GM19193 (cell line): ENCODE measurements at regions not wholly inside any gene's neighbourhood (a gene's known extent, or its start where the extent isn't known, plus 50 kb on each side); places are given as distances from the start of the nearest gene placed in this dataset.

Experiments used
- POLR2A ChIP-seq: IDR thresholded peaks from 4 replicates; pipeline ENCODE4 v1.6.1; 2011; ENCODE audit not compliant: insufficient read depth, insufficient read length; ENCODE audit errors: extremely low read depth

DNA sequence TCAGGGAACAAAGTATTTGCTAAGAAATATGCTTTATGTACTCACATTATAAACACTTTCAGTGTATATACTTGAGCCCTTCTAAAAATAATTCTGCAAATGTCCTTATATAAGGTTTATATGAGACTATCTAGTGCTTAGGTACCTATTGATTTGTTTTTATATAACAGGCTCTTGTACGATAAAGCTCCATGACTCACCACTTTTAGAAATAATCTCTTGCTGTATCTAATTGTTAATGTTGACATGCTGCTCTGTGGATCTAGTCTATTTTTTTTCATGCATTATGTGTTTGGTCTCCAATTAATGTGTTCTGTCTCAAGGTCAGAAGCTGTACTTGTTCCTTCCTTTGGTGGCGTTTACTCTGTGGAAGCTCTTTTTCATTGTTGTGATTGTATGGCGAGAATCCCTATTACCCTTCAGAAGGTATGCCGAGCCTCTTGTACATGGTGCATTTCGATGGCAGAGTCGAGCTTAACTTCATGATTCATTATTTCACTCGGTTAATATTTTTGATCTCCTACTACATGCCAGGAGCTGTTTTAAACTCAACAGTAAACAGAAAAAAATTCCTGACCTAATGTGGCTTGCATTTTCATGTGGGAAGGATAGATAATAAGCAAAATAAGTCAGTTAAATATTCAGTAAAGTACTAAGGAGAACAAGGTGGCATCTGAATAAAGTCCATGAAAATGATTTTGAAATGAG, 361.6 kb downstream of the COG6 start:
- TF ChIP-seq POLR2A: no peak

DNA sequence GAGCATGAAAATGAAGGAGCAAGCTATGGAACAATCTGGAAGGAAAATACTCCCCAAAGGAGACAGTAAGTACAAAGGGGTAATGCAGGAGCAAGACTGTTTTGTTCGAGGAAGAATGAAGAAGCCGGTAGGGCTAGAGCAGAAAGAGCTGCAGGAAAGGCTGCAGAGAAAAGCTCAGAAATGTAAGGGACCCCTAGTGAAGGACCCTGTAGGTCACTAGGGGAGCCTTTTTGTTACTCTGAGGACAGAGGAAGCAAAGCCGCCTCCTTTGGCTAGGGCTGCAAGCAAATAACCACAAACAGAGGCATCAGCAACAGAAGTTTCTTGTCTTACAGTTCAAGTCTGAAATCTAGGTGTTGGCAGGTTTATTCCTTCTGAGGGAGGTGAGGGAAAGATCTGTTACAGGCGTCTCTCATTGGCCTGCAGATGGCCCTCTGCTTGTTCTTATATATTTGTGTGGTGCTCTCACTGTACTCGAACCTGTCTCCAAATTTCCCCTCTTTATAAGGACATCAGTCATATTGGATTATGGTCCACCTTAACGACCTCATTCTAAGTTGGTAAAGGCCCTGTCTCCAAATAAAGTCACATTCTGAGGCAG, 362.3 kb downstream of the COG6 start:
- TF ChIP-seq POLR2A: no peak

GRCh38 chr13:40023595-40024203, 368.2 kb downstream of the COG6 start:
- TF ChIP-seq POLR2A: no peak

DNA sequence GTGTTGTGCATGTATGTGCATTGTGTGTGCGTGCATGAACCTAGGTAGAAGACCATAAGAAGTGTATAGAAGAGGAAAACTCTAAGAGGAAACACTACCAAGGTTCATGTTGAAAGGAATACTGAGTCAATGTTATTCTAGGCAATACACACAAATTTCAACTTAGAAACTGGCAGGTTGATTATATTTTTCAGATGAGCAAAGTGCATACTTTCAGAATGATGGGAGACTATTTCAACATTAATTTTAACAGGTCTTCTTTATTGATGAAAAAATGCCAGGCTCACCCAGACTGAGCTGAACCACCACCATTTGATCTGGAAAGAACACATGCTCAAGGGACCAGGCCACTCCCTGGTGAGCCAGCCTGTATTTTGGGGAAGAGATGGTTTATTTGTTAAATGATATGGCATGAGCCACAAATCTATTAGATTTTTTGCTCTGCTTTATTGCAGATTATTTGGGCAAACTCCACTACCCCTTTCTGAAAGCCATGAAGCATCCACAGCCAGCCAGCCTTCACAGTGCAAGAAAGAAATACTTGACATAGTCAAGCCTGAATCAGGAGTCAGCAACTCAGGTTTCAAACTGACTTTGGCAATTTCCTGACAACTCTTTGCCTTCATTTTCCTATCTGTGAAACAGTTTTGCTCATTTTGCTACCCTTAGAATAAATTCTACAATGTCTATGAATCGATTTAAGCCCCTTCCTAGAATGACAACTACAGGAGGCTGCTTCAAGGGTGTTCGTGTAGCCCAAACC, 368.9 kb downstream of the COG6 start:
- no peak for TF ChIP-seq POLR2A

DNA sequence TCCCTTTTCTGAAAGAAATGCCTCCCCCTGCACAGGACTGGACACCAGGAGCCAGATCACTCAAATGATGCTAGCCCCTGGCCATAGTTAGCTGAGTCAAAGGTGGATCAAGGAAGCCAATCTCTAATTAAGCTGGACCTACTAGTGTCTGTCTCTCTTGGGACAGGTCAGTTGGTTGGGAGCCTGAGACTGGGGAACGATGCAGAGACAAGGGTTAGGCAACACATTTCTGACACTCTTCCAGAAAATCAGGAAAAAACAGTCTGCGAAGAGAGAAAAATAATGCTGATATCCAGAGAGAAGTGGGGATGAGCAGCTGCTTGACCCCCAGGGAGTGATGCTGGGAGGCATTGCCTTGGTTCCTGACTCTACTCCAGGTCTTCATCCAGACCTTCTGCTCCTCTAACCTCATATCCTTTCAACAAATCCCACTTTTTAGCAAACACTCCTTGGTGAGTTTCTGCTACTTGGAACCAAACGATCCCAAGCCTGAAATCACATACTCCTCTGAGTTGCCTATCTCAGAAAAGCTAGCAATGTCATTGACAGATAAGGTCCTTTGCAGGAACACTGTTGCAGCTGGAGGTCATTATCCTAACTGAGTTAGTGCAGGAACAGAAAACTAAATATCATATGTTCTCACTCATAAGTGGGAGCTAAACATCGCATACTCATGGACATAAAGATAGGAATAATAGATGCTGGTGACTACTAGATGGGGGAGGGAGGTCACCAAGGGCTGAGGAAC, 369.7 kb downstream of the COG6 start:
- no peak for TF ChIP-seq POLR2A

DNA sequence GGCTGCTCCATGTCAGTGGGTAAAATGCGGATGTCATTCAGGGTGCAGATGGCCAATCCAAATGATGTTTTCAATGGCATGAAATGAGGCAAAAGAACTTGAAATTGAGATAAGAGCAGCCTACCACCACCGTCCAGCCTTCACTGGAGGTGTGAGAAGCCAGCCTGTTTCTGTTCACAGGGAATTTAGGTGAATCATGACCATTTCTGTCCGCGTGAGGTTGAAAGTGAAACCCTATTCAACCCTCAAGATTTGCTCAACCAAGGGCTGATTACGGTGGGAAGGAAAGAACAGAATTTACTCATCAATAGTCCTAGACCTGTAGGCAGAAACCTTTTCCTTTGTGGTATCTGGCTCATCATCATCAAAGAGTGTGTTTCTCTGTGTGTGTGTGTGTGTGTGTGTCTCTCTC, 370.7 kb downstream of the COG6 start:
- TF ChIP-seq POLR2A: no peak

- TF ChIP-seq POLR2A: no peak
Measured at GRCh38 chr13:40026741-40027140, 371.3 kb downstream of the COG6 start.

DNA sequence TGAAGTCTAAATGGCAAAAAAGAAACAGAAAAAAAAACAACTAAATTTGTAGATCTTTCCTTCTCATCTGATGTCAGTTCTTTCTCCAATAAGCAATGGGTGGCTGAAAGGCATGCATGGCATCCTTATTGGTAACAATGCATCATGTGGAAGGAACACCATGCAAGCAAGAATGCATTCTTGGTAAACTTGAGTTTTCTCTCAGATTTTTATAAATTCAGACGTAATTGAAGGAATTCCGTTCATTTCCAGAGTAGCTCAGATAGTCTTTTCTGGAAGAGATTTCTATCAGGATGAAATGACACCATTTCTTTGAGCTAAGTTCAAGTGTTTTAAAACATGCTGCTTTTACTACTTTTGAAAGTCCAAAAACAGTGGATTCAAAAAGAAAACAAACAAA, 373.0 kb downstream of the COG6 start:
- TF ChIP-seq POLR2A: no peak

- TF ChIP-seq POLR2A: no peak
Measured at GRCh38 chr13:40031031-40031430, 375.6 kb downstream of the COG6 start.

DNA sequence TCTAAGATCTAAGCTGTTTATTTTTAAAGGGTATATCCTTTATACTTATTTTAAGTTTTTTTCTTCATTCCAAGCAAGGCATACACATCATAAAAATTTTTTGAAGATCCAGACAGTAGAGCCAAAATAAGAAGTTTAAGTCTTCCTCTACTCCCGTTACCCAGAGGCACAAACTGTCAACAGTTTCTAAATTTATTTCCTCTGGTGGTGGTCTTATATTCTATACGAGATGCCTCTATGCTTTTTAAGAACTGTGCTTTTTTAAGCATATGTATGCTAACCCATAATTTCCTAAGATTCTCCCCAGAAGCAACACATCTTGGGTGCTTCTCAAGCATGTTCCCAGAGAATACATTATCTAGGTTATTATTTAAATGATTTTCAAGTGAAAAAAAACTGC, 383.6 kb downstream of the COG6 start:
- no peak for TF ChIP-seq POLR2A

DNA sequence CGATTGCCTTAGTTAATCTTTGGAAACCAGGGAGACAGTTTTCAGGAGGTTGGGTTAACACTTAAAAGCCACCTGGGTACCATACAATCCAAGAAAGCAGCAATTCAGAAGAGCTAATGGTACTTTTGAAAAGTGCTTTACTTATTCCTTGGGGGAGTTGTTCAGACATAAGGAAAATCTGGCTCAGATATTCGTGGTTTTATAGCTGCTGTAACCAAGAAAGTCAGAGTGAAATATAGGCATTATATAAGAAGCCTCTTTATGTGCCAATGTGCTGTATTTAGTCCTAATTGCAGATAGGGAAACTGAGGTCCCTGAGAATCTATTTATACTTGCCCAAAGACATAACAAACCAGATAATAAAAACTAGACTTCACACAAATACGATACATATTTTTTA, 387.5 kb downstream of the COG6 start:
- TF ChIP-seq POLR2A: no peak

GRCh38 chr13:40043764-40044163, 388.3 kb downstream of the COG6 start:
- no peak for TF ChIP-seq POLR2A

GRCh38 chr13:40047322-40047771, 391.9 kb downstream of the COG6 start:
- TF ChIP-seq POLR2A: no peak

DNA sequence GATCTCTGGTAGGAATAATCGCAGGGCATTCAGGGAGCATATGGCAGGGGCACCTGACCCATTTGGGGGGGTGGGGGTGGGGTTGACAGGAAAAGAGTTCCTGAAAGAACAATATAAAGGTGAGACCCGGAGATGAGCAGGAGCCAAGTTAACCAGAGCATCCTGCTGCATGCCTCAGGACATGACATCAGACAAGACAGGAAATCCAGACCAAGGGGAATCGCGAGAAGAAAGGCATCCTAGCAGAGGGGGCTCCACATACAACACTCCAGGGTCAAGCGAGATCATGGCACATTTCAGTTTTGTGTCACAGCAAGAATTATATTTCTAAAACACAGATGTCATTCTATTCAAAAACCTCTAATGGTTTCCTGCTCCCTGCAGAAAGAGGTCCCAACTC, 393.1 kb downstream of the COG6 start:
- no peak for TF ChIP-seq POLR2A

DNA sequence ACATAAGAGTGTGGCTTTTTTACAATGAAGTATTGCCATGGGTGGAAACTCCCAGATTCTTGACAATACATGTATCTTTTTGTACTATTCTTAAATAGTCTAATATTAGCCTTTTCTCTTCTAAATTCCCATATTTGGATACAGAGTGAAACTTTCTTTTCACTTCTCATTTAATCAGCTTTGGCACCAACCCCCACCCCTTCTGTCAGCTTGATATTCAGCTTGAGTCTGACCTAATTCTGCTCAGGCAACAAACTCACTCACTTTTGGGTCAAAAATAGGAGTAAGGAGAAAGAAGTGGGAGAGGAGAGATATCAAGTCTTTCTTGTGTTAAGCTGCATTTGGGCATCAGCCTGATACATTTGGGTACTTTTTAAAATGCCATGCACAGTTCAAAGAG, 397.5 kb downstream of the COG6 start:
- TF ChIP-seq POLR2A: no peak
